GM23338 (cell line): ENCODE measurements at regions not wholly inside any gene's neighbourhood (a gene's known extent, or its start where the extent isn't known, plus 50 kb on each side); places are given as distances from the start of the nearest gene placed in this dataset.

Experiments used
- ATAC-seq: fragments of 200-7000 bp; cut with Tn5 transposase; 3 replicates; pipeline ENCODE4 v1.9.1; 2020
- DNase-seq: peaks from one replicate; pipeline ENCODE4 v3.0.0-alpha.2; 2015; ENCODE audit warnings: low spot score
- H2AFZ ChIP-seq: fragments of 200-600 bp; sonication (generic); 2 replicates; pipeline ENCODE4 v1.8.0; 2016; ENCODE audit warnings: antibody characterized with exemption, mild to moderate bottlenecking, moderate library complexity
- H3F3A ChIP-seq: fragments of 200-600 bp; sonication (generic); replicated peaks from 2 replicates; pipeline ENCODE4 v1.8.0; 2017; ENCODE audit warnings: antibody characterized with exemption, mixed run types, low read depth
- H3K27ac ChIP-seq: fragments of 200-600 bp; sonication (generic); 2 replicates; pipeline ENCODE4 v1.6.1; 2016; ENCODE audit warnings: low read depth
- H3K27me3 ChIP-seq: fragments of 200-600 bp; sonication (generic); 2 replicates; pipeline ENCODE4 v1.8.0; 2016; ENCODE audit warnings: mild to moderate bottlenecking, mixed run types, moderate library complexity; ENCODE audit not compliant: insufficient read depth
- H3K36me3 ChIP-seq: fragments of 200-600 bp; sonication (generic); 2 replicates; pipeline ENCODE4 v1.8.0; 2016; ENCODE audit warnings: mild to moderate bottlenecking; ENCODE audit not compliant: insufficient read depth
- H3K4me1 ChIP-seq: fragments of 200-600 bp; sonication (generic); 2 replicates; pipeline ENCODE4 v1.8.0; 2016; ENCODE audit warnings: mild to moderate bottlenecking, moderate library complexity; ENCODE audit not compliant: insufficient read depth
- H3K4me2 ChIP-seq: fragments of 200-600 bp; sonication (generic); 2 replicates; pipeline ENCODE4 v1.7.1; 2017; ENCODE audit warnings: mixed run types
- H3K4me3 ChIP-seq: fragments of 200-600 bp; sonication (generic); 2 replicates; pipeline ENCODE4 v1.6.1; 2016; ENCODE audit warnings: mixed run types
- H3K79me2 ChIP-seq: fragments of 200-600 bp; sonication (generic); replicated peaks from 2 replicates; pipeline ENCODE4 v1.8.0; 2017; ENCODE audit warnings: mild to moderate bottlenecking; ENCODE audit not compliant: insufficient read depth
- H3K9me2 ChIP-seq: fragments of 200-600 bp; sonication (generic); 2 replicates; pipeline ENCODE4 v1.8.0; 2017; ENCODE audit not compliant: insufficient read depth
- H4K20me1 ChIP-seq: fragments of 200-600 bp; sonication (generic); replicated peaks from 2 replicates; pipeline ENCODE4 v1.8.0; 2017; ENCODE audit warnings: mild to moderate bottlenecking; ENCODE audit not compliant: insufficient read depth
- H3K27ac Mint-ChIP-seq: 2 replicates; pipeline ENCODE4 v1.8.0; 2020; ENCODE audit warnings: inconsistent platforms, mild to moderate bottlenecking, moderate library complexity, mixed read lengths
- H3K27me3 Mint-ChIP-seq: 3 replicates; pipeline ENCODE4 v1.8.0; 2022; ENCODE audit warnings: low read depth, mild to moderate bottlenecking, moderate library complexity, mixed read lengths, inconsistent platforms; ENCODE audit not compliant: insufficient read depth, poor library complexity
- H3K36me3 Mint-ChIP-seq: 3 replicates; pipeline ENCODE4 v1.8.0; 2021; ENCODE audit warnings: low read depth, mild to moderate bottlenecking, inconsistent platforms, moderate library complexity, mixed read lengths
- H3K4me1 Mint-ChIP-seq: 3 replicates; pipeline ENCODE4 v1.8.0; 2020; ENCODE audit warnings: mild to moderate bottlenecking, inconsistent platforms, mixed read lengths
- H3K4me3 Mint-ChIP-seq: 3 replicates; pipeline ENCODE4 v1.8.0; 2021; ENCODE audit warnings: moderate library complexity, mild to moderate bottlenecking, inconsistent platforms, mixed read lengths
- H3K9me3 Mint-ChIP-seq: 3 replicates; pipeline ENCODE4 v1.8.0; 2020; ENCODE audit warnings: moderate library complexity, mild to moderate bottlenecking, inconsistent platforms, mixed read lengths
- CREB1 ChIP-seq: fragments of 250-450 bp; sonication (Bioruptor Pico); IDR thresholded peaks from 2 replicates; pipeline ENCODE4 v1.5.0; 2020; ENCODE audit warnings: low read depth, mild to moderate bottlenecking, moderate library complexity
- CTCF ChIP-seq, 2 experiments: fragments of 200-600 bp in 1 of 2; sonication (generic) in 1 of 2; conservative IDR thresholded peaks; 2 replicates each; pipeline versions ENCODE4 v1.5.1 to v1.6.1; 2016 to 2017; ENCODE audit warnings: antibody characterized with exemption in 2 of 2, low read depth in 2 of 2, mild to moderate bottlenecking in 2 of 2, moderate library complexity in 1 of 2
- ETS1 ChIP-seq: IDR thresholded peaks from 2 replicates; pipeline ENCODE4 v1.6.1; 2016; ENCODE audit warnings: antibody characterized with exemption
- EZH2 ChIP-seq: fragments of 200-600 bp; sonication (generic); IDR thresholded peaks from one replicate; pipeline ENCODE4 v1.8.0; 2017; ENCODE audit warnings: antibody characterized with exemption, mild to moderate bottlenecking, low read depth; ENCODE audit not compliant: unreplicated experiment
- EZH2phosphoT487 ChIP-seq: fragments of 200-600 bp; sonication (generic); IDR thresholded peaks from one replicate; pipeline ENCODE4 v1.8.1; 2018; ENCODE audit warnings: antibody characterized with exemption; ENCODE audit not compliant: unreplicated experiment
- JUNB ChIP-seq: IDR thresholded peaks from one replicate; pipeline ENCODE4 v1.6.1; 2016; ENCODE audit warnings: antibody characterized with exemption; ENCODE audit not compliant: unreplicated experiment
- NANOG ChIP-seq: IDR thresholded peaks from 2 replicates; pipeline ENCODE4 v1.6.1; 2016; ENCODE audit warnings: antibody characterized with exemption, borderline replicate concordance
- POLR2AphosphoS5 ChIP-seq: IDR thresholded peaks from 2 replicates; pipeline ENCODE4 v1.6.1; 2016; ENCODE audit warnings: antibody characterized with exemption, low read depth
- REST ChIP-seq: IDR thresholded peaks from one replicate; pipeline ENCODE4 v1.6.1; 2018; ENCODE audit warnings: antibody characterized with exemption; ENCODE audit not compliant: unreplicated experiment
- STAT1 ChIP-seq: IDR thresholded peaks from one replicate; pipeline ENCODE4 v1.6.1; 2016; ENCODE audit warnings: antibody characterized with exemption; ENCODE audit not compliant: unreplicated experiment
- ZNF114 ChIP-seq: fragments of 250-450 bp; sonication (Bioruptor Pico); IDR thresholded peaks from 2 replicates; pipeline ENCODE4 v1.5.0; 2020; ENCODE audit warnings: mild to moderate bottlenecking, moderate library complexity
- ZNF331 ChIP-seq: fragments of 250-450 bp; sonication (Bioruptor Pico); IDR thresholded peaks from 2 replicates; pipeline ENCODE4 v1.5.0; 2020; ENCODE audit warnings: low read depth, mild to moderate bottlenecking, moderate library complexity
- ZNF462 ChIP-seq: fragments of 250-450 bp; sonication (Bioruptor Pico); IDR thresholded peaks from 2 replicates; pipeline ENCODE4 v1.5.0; 2020; ENCODE audit warnings: mild to moderate bottlenecking, moderate library complexity

- Histone ChIP-seq H3K4me3 (no peak overlapping the region), H3K4me1 (no peaks in the 10 kb centered on the region)
- no peak overlapping the region for H3K4me3 Mint-ChIP-seq
Measured at GRCh38 chr16:80317116-80317515, 223.7 kb upstream of the DYNLRB2 start.

More at GRCh38 chr16:80317116-80317515, 223.7 kb upstream of the DYNLRB2 start:
- Histone ChIP-seq H3F3A (no peaks in the 10 kb centered on the region), H3K27me3 (no peaks in the 10 kb centered on the region), H3K9me2 (peaks cover 5% of the 10 kb centered on the region; the same call in 1 of the 2 replicates), H3K79me2 (no peaks in the 10 kb centered on the region), H3K36me3 (no peaks in the 10 kb centered on the region), H3K27ac (no peak overlapping the region), H3K4me2 (no peak overlapping the region), H2AFZ (no peak overlapping the region), H4K20me1 (no peaks in the 10 kb centered on the region)
- H3K36me3 Mint-ChIP-seq: no peaks in the 10 kb centered on the region
- H3K27ac Mint-ChIP-seq: no peak overlapping the region
- peaks cover 2% of the 10 kb centered on the region; the same call in 1 of the 3 replicates for H3K4me1 Mint-ChIP-seq
- H3K27me3 Mint-ChIP-seq: peaks cover 2% of the 10 kb centered on the region
- no peaks in the 10 kb centered on the region; the same call in 2 of the 3 replicates for H3K9me3 Mint-ChIP-seq
- ATAC-seq (no peak), DNase-seq (no peak)
- TF ChIP-seq STAT1 (no peak), ZNF331 (CRISPR knock-in tag) (no peak), REST (no peak), EZH2 (no peak), JUNB (no peak), ZNF114 (CRISPR knock-in tag) (no peak), CREB1 (CRISPR knock-in tag) (no peak), CTCF (conservative IDR thresholded peaks at IDR 0.05; ENCODE audit: low read depth in 2 of 2) (no peak), ZNF462 (CRISPR knock-in tag) (no peak), ETS1 (no peak), NANOG (no peak), POLR2AphosphoS5 (no peak), EZH2phosphoT487 (no peak)
